ENCODE measurements at regions not wholly inside any gene's neighbourhood (a gene's known extent, or its start where the extent isn't known, plus 50 kb on each side); places are given as distances from the start of the nearest gene placed in this dataset.

DNA sequence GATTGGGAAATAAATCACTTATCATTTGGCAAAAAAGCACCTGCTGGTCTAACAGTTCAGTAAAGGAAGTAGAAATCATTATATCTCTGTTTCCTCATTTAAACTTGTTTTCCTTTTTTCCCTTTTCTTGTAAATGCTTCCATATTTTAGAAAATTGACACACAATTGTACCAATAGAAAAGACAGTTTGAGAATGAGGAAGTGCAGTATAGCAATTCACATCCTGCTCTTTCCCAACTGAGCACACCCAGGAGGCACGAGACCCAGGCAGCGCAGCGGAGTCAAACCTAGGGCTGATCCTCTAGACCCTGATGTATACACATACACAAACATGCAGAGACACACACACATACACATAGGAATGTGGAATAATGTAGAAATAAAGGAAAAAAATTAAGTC lies 74.8 kb upstream of the PACRGL start:
- Histone ChIP-seq H3K4me1 (ENCODE audit: insufficient read depth) (peaks cover 25% of the 10 kb centered on the region), H4K20me1 (replicated peaks; ENCODE audit: insufficient read depth) (no peaks in the 10 kb centered on the region), H2AFZ (no peak overlapping the region), H3K4me2 (no peak overlapping the region), H3F3A (replicated peaks; ENCODE audit: low read depth) (no peaks in the 10 kb centered on the region), H3K79me2 (replicated peaks; ENCODE audit: insufficient read depth) (no peaks in the 10 kb centered on the region), H3K4me3 (no peak overlapping the region), H3K36me3 (ENCODE audit: insufficient read depth) (no peaks in the 10 kb centered on the region), H3K9me2 (ENCODE audit: insufficient read depth) (peaks cover 1% of the 10 kb centered on the region; the same call in 1 of the 2 replicates), H3K27me3 (ENCODE audit: insufficient read depth) (no peaks in the 10 kb centered on the region), H3K27ac (ENCODE audit: low read depth) (no peak overlapping the region)
- Mint-ChIP-seq H3K36me3 (ENCODE audit: low read depth) (peaks cover 6% of the 10 kb centered on the region; the same call in 1 of the 3 replicates), H3K27me3 (ENCODE audit: insufficient read depth, low read depth, poor library complexity) (no peaks in the 10 kb centered on the region), H3K4me3 (no peak overlapping the region), H3K9me3 (peaks cover 6% of the 10 kb centered on the region; the same call in 2 of the 3 replicates), H3K27ac (no peak overlapping the region), H3K4me1 (peaks cover 3% of the 10 kb centered on the region; the same call in 2 of the 3 replicates)
- ATAC-seq (no peak), DNase-seq (ENCODE audit: low spot score) (no peak)
- TF ChIP-seq ZNF114 (CRISPR knock-in tag; IDR thresholded peaks at IDR 0.05) = no peak
- TF ChIP-seq, protein P1, sequence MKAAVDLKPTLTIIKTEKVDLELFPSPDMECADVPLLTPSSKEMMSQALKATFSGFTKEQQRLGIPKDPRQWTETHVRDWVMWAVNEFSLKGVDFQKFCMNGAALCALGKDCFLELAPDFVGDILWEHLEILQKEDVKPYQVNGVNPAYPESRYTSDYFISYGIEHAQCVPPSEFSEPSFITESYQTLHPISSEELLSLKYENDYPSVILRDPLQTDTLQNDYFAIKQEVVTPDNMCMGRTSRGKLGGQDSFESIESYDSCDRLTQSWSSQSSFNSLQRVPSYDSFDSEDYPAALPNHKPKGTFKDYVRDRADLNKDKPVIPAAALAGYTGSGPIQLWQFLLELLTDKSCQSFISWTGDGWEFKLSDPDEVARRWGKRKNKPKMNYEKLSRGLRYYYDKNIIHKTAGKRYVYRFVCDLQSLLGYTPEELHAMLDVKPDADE (IDR thresholded peaks at IDR 0.05) = no peak
- no peak for TF ChIP-seq ZNF462 (CRISPR knock-in tag; IDR thresholded peaks at IDR 0.05)
- no peak for TF ChIP-seq REST (IDR thresholded peaks at IDR 0.05; ENCODE audit: unreplicated experiment)
- TF ChIP-seq NANOG (IDR thresholded peaks at IDR 0.05; ENCODE audit: borderline replicate concordance) = no peak
- no peak for TF ChIP-seq STAT1 (IDR thresholded peaks at IDR 0.05; ENCODE audit: unreplicated experiment)
- no peak for TF ChIP-seq CTCF (conservative IDR thresholded peaks at IDR 0.05; ENCODE audit: low read depth in 2 of 2)
- TF ChIP-seq ZNF331 (CRISPR knock-in tag; IDR thresholded peaks at IDR 0.05; ENCODE audit: low read depth) = no peak
- no peak for TF ChIP-seq JUNB (IDR thresholded peaks at IDR 0.05; ENCODE audit: unreplicated experiment)
- TF ChIP-seq CREB1 (CRISPR knock-in tag; IDR thresholded peaks at IDR 0.05; ENCODE audit: low read depth) = no peak
- TF ChIP-seq EZH2phosphoT487 (IDR thresholded peaks at IDR 0.05; ENCODE audit: unreplicated experiment) = no peak
- TF ChIP-seq POLR2AphosphoS5 (IDR thresholded peaks at IDR 0.05; ENCODE audit: low read depth) = no peak
- TF ChIP-seq EZH2 (IDR thresholded peaks at IDR 0.05; ENCODE audit: low read depth, unreplicated experiment) = no peak

All from GM23338 (cell line).